Activated naive CD8-positive, alpha-beta T cell treated with anti-CD3 and anti-CD28 coated beads, Interleukin-2, amount 10 ng/mL, durations not matched to agents 7 days and 5 days (primary cell): ENCODE measurements at regions not wholly inside any gene's neighbourhood (a gene's known extent, or its start where the extent isn't known, plus 50 kb on each side); places are given as distances from the start of the nearest gene placed in this dataset.
A peak's percentile ranks its signal among the peaks of the same experiment; 100 is the strongest.

ENCODE experiments used
- ATAC-seq: fragments of 150-1000 bp; cut with Tn5 transposase; one replicate; pipeline ENCODE4 v1.10.0; 2021; ENCODE audit warnings: low read depth, moderate library complexity
- POLR2A ChIA-PET: fragments of 350-600 bp; sonication (Branson Sonifier 250); formaldehyde crosslinking; loops from one replicate; lab custom pipeline; 2021; ENCODE audit warnings: antibody characterized with exemption; lab: Charles Lee
- DNase-seq: peaks from one replicate; pipeline ENCODE4 v3.0.0; 2021
- H3K27ac Mint-ChIP-seq: one replicate; pipeline ENCODE4 v1.8.0; 2022; ENCODE audit warnings: mild to moderate bottlenecking, mixed read lengths
- H3K27me3 Mint-ChIP-seq: one replicate; pipeline ENCODE4 v1.8.0; 2022; ENCODE audit warnings: mild to moderate bottlenecking, moderate library complexity, mixed read lengths
- H3K36me3 Mint-ChIP-seq: one replicate; pipeline ENCODE4 v1.8.0; 2021; ENCODE audit warnings: mild to moderate bottlenecking, mixed read lengths
- H3K4me1 Mint-ChIP-seq: one replicate; pipeline ENCODE4 v1.8.0; 2021; ENCODE audit warnings: mixed read lengths
- H3K4me3 Mint-ChIP-seq: one replicate; pipeline ENCODE4 v1.8.0; 2022; ENCODE audit warnings: mild to moderate bottlenecking, moderate library complexity, mixed read lengths
- H3K9me3 Mint-ChIP-seq: one replicate; pipeline ENCODE4 v1.8.0; 2021; ENCODE audit warnings: mixed read lengths

DNA sequence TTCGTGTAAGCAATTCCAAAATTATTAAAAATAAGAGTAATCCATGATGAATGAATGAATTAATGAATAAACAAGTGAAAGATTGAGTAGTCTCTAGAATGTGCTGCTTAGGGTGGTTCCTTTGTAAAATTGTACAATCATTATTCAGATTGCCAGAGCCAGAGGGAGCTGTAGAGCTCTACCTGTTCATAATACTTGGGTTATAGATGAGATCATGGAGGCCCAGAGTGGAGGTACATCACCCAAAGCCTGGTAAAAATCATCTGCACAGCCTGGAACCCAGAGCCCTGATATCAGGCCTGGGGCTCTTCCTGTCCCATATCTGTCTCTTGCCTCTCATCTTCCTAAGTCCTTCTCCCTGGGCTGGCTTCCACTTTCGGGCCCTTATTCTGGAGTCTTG lies 297.2 kb downstream of the RPLP1 start:
- no peak for ATAC-seq
- Mint-ChIP-seq H3K36me3 (peaks cover 40% of the 10 kb centered on the region), H3K4me1 (peaks cover 32% of the 10 kb centered on the region), H3K27me3 (peaks cover 9% of the 10 kb centered on the region), H3K9me3 (peaks cover 14% of the 10 kb centered on the region), H3K27ac (no peak overlapping the region), H3K4me3 (no peak overlapping the region)
- POLR2A ChIA-PET = interaction anchor here (0.6 to 1.1 kb wide), 2 partner anchors 10 to 11 kb away, joined by 3 to 4 read pairs; no protein-coding TSS in a partner anchor
- no peak for DNase-seq

DNA sequence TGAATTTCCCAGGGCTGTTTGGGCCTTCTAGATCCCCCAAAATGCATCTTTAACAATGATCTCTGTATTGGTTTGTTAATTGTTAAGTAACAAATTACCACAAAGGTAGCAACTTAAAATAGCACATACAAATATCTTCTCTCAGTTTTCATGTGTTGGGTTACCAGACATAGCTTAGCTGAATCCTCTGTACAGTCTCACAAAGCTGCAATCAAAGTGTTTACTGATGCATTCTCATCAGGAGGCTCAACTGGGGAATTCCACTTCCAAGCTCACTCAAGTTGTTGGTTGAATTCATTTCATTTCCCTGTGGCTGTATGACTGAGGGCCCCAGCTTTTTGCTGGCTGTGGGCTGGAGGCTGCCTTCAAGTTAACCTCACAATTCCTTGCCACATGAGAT lies 297.6 kb downstream of the RPLP1 start:
- peaks cover 35% of the 10 kb centered on the region for H3K4me1 Mint-ChIP-seq
- H3K36me3 Mint-ChIP-seq = peaks cover 40% of the 10 kb centered on the region
- POLR2A ChIA-PET = interaction anchor here (0.6 to 1.1 kb wide), 2 partner anchors 11 kb away, joined by 3 to 4 read pairs; no protein-coding TSS in a partner anchor
- no peak for DNase-seq
- H3K27ac Mint-ChIP-seq = no peak overlapping the region
- H3K4me3 Mint-ChIP-seq = no peak overlapping the region
- no peak for ATAC-seq
- peaks cover 14% of the 10 kb centered on the region for H3K9me3 Mint-ChIP-seq
- H3K27me3 Mint-ChIP-seq = peaks cover 9% of the 10 kb centered on the region

- POLR2A ChIA-PET = interaction anchor here (0.6 kb wide), 1 partner anchor 348 kb away, joined by 3 read pairs; no protein-coding TSS in a partner anchor
- Mint-ChIP-seq H3K27me3 (peaks cover 9% of the 10 kb centered on the region), H3K36me3 (peaks cover 40% of the 10 kb centered on the region), H3K4me1 (peaks cover 44% of the 10 kb centered on the region), H3K27ac (no peak overlapping the region), H3K9me3 (peaks cover 14% of the 10 kb centered on the region), H3K4me3 (no peak overlapping the region)
- DNase-seq (no peak), ATAC-seq (no peak)
Observed at GRCh38 chr15:69751147-69751546, 298.5 kb downstream of the RPLP1 start.

GRCh38 chr15:69751566-69751965 lies 298.9 kb downstream of the RPLP1 start:
- Mint-ChIP-seq H3K4me1 (peaks cover 48% of the 10 kb centered on the region), H3K27ac (no peak overlapping the region), H3K9me3 (peaks cover 14% of the 10 kb centered on the region), H3K36me3 (peaks cover 40% of the 10 kb centered on the region), H3K27me3 (peaks cover 9% of the 10 kb centered on the region), H3K4me3 (no peak overlapping the region)
- DNase-seq (no peak), ATAC-seq (no peak)
- POLR2A ChIA-PET = interaction anchor here (0.6 kb wide), 1 partner anchor 348 kb away, joined by 3 read pairs; no protein-coding TSS in a partner anchor

DNA sequence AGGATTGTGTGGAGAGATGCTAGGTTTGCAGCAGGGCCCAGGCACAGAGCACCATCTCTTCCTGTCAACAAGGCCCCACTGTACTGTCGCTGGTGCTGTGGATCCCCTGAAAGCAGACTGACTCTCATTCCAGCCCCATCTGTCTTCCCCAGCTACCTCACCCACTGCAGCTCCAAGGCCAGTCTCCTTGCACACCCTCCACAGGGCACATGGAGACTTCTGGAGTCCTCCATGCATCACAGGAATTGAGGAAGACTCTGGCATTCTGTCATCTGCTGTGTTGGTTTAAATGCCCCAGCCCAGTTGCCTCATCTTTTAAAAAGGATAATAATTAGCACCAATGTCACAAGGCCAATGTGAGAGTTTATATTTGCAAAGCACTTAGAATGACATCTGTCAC lies 301.2 kb downstream of the RPLP1 start:
- Mint-ChIP-seq H3K27me3 (peaks cover 6% of the 10 kb centered on the region), H3K4me1 (peaks cover 57% of the 10 kb centered on the region), H3K36me3 (peaks cover 39% of the 10 kb centered on the region), H3K9me3 (peaks cover 14% of the 10 kb centered on the region), H3K4me3 (no peak overlapping the region), H3K27ac (no peak overlapping the region)
- DNase-seq (no peak), ATAC-seq (no peak)
- POLR2A ChIA-PET = no interaction called here

GRCh38 chr15:69754313-69754712 lies 301.7 kb downstream of the RPLP1 start:
- H3K4me3 Mint-ChIP-seq = no peak overlapping the region
- peaks cover 43% of the 10 kb centered on the region for H3K36me3 Mint-ChIP-seq
- peaks cover 61% of the 10 kb centered on the region for H3K4me1 Mint-ChIP-seq
- peak overlapping the region; percentile 54 for H3K27ac Mint-ChIP-seq
- DNase-seq (no peak), ATAC-seq (no peak)
- H3K27me3 Mint-ChIP-seq = peaks cover 6% of the 10 kb centered on the region
- peaks cover 17% of the 10 kb centered on the region for H3K9me3 Mint-ChIP-seq
- POLR2A ChIA-PET = no interaction called here

GRCh38 chr15:69755551-69756310 lies 303.1 kb downstream of the RPLP1 start:
- Mint-ChIP-seq H3K9me3 (peaks cover 13% of the 10 kb centered on the region), H3K27ac (peak overlapping the region; percentile 54)

GRCh38 chr15:69756440-69756839 lies 303.8 kb downstream of the RPLP1 start:
- POLR2A ChIA-PET = interaction anchor here (0.9 to 2.5 kb wide), 4 partner anchors 37 to 736 kb away, joined by 3 to 13 read pairs (median 6); no protein-coding TSS in a partner anchor

More at GRCh38 chr15:69755551-69756310, 303.1 kb downstream of the RPLP1 start:
- Mint-ChIP-seq H3K4me1 (peaks cover 66% of the 10 kb centered on the region), H3K4me3 (peak overlapping the region; percentile 65), H3K27me3 (peaks cover 6% of the 10 kb centered on the region), H3K36me3 (peaks cover 34% of the 10 kb centered on the region)
- POLR2A ChIA-PET = interaction anchor here (1.0 to 2.5 kb wide), 7 partner anchors 36 to 730 kb away, joined by 3 to 13 read pairs (median 3); partner anchors contain the start of gene TLE3
- DNase-seq = peak; percentile 77
- ATAC-seq = peak; percentile 78

DNA sequence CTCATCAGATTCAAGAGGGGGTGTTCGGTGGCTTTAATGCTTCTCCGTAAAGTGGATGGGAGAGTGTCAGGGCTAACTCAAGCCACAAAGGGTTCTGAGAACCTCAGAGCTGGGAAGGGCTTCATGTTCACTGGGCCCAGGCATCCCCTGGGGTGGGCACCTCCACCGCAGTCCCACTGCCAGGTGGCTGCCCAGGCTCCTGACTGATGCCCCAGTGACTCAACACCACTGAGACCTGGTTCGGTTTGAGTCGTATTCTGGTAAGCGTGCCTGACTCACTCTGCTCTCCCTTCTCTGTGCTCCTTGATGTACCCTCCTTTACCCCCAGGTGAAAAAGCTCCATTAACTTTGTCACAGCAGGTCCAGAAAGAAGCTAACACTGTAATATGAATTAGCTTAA lies 304.6 kb downstream of the RPLP1 start:
- H3K27ac Mint-ChIP-seq = no peak overlapping the region

More at GRCh38 chr15:69756440-69756839, 303.8 kb downstream of the RPLP1 start:
- DNase-seq (no peak), ATAC-seq (no peak)
- peak overlapping the region; percentile 65 for H3K4me3 Mint-ChIP-seq
- H3K9me3 Mint-ChIP-seq = peaks cover 14% of the 10 kb centered on the region
- H3K36me3 Mint-ChIP-seq = peaks cover 34% of the 10 kb centered on the region
- peaks cover 72% of the 10 kb centered on the region for H3K4me1 Mint-ChIP-seq
- peaks cover 6% of the 10 kb centered on the region for H3K27me3 Mint-ChIP-seq
- no peak overlapping the region for H3K27ac Mint-ChIP-seq

DNA sequence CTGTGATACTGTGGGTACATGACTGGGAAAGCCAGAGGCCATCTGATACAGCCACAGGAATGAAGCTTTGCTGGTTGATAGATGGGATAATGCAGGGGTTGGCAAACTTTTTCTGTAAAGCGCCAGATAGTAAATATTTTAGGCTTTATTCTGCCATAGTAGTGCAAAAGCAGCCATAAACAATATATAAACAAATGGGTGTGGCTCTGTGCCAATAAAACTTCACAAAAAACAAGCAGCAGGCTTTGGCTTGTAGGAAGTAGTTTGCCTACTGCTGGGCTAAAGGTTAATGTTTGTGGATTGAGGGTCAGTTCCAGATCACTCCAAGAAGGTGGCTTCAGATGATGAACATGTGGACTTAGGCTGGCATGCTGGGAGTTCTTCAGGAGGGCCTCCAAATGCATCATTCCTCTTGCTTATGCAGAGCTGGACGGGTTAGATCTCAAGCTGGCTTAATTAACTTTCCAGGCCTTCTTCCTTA lies 305.7 kb downstream of the RPLP1 start:
- Mint-ChIP-seq H3K27ac (peak overlapping the region; percentile 84), H3K4me3 (peak overlapping the region; percentile 71), H3K36me3 (peaks cover 23% of the 10 kb centered on the region), H3K27me3 (peaks cover 2% of the 10 kb centered on the region), H3K4me1 (peaks cover 84% of the 10 kb centered on the region), H3K9me3 (peaks cover 8% of the 10 kb centered on the region)
- DNase-seq = no peak
- POLR2A ChIA-PET = interaction anchor here (1.0 to 1.9 kb wide), 7 partner anchors 15 to 689 kb away, joined by 3 to 8 read pairs (median 4); partner anchors contain the start of gene TLE3
- no peak for ATAC-seq

More for the DNA sequence above, 304.6 kb downstream of the RPLP1 start:
- Mint-ChIP-seq H3K27me3 (peaks cover 2% of the 10 kb centered on the region), H3K36me3 (peaks cover 31% of the 10 kb centered on the region), H3K4me3 (peak overlapping the region; percentile 34), H3K4me1 (peaks cover 78% of the 10 kb centered on the region), H3K9me3 (peaks cover 13% of the 10 kb centered on the region)
- ATAC-seq = no peak
- DNase-seq = no peak
- POLR2A ChIA-PET = interaction anchor here (0.9 to 2.5 kb wide), 5 partner anchors 38 to 735 kb away, joined by 3 to 13 read pairs (median 5); partner anchors contain the start of gene TLE3

DNA sequence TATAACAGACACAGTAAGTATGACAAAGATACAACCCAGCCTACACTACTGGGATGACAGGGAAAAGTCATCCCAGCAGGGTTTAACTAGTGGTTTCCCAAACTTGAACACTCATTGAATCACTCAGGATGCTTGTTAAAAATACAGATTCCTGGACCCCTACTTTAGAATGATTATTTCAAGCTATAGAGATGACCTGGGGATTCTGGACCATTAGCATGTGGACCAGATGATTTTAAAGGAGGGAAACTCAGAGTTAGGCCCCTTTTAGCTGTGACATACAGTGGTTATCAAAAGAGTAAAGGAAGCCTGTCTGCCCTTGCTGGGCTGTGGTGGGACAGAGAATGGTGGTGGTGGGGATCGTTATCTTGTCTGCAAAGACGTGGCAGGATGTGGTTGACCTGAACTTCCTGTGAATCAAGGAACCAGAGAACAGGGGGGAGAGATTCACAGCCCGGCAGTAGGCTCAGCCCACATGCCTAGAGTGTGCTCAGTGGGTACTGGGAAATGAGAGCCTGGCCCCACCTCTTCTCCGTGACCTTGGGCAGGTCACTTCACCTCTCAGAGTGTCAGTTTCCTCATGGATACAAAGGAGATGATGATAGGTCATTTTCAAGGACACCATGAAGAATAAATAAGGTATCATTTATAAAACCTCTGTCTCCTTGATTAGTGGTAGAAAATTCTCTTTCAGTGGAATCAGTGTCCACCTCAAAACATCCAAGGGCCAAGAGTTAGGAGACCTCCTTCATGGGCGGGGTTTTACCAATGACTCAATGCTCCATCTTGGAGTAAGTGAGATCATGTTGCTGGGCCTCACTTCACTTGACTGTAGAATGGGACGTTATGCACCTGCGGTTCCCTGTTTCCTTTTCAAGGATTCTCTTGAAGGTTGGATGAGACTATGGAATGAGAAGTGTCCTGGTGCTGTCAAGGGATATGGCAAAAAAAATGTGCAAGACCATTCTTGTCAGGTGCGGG lies 306.5 kb downstream of the RPLP1 start:
- peak overlapping the region; percentile 71 for H3K4me3 Mint-ChIP-seq
- H3K27me3 Mint-ChIP-seq = peaks cover 6% of the 10 kb centered on the region
- ATAC-seq (peak; percentile 53), DNase-seq (peak; percentile 80)
- POLR2A ChIA-PET = interaction anchor here (0.7 to 1.9 kb wide), 7 partner anchors 15 to 689 kb away, joined by 3 to 8 read pairs (median 3); partner anchors contain the start of gene RPLP1
- H3K36me3 Mint-ChIP-seq = peaks cover 15% of the 10 kb centered on the region
- peaks cover 80% of the 10 kb centered on the region for H3K4me1 Mint-ChIP-seq
- H3K27ac Mint-ChIP-seq = peak overlapping the region; percentile 84
- peaks cover 6% of the 10 kb centered on the region for H3K9me3 Mint-ChIP-seq

DNA sequence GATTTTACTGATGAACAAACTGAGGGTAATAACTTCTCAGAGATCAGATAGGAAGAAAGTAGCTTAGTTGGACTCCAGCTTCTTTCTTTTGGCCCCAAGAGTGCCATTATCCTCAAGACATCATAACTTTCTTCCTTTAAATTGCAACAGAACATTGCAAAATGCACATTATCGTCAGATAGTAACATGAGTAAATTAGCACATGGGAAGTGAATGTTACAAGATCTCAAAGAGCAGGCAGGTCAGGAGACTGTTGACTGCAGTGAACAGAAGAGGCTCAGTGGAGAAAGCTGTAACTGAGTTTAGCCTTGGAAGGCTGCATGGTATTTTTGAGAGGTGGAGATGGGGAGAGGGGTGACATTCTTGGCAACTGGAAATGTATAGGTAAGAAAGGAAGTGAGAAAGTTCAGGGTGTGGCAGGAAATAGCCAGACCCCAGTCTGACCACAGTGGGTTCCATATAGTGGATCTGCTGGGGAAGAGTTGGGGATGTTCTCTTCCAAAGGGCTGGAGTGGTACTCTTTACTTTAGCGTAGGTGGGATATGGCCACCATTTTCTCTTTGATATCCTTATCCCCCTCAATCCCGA lies 307.7 kb downstream of the RPLP1 start:
- H3K27me3 Mint-ChIP-seq = peaks cover 3% of the 10 kb centered on the region
- DNase-seq (no peak), ATAC-seq (peak; percentile 8)
- peaks cover 13% of the 10 kb centered on the region for H3K36me3 Mint-ChIP-seq
- peak overlapping the region; percentile 84 for H3K27ac Mint-ChIP-seq
- peak overlapping the region; percentile 69 for H3K4me3 Mint-ChIP-seq
- H3K4me1 Mint-ChIP-seq = peaks cover 68% of the 10 kb centered on the region
- peaks cover 6% of the 10 kb centered on the region for H3K9me3 Mint-ChIP-seq
- POLR2A ChIA-PET = interaction anchor here (0.6 to 1.5 kb wide), 9 partner anchors 16 to 547 kb away, joined by 3 to 5 read pairs (median 3); partner anchors contain the start of gene TLE3
